OCI-LY1 (cell line): ENCODE measurements at regions not wholly inside any gene's neighbourhood (a gene's known extent, or its start where the extent isn't known, plus 50 kb on each side); places are given as distances from the start of the nearest gene placed in this dataset.

Experiments used
- H2AFZ ChIP-seq: fragments of 200-600 bp; sonication (generic), shearing (Covaris generic); 2 replicates; pipeline ENCODE4 v1.6.0; 2014; ENCODE audit warnings: antibody characterized with exemption, mild to moderate bottlenecking, low read length
- H3F3A ChIP-seq: fragments of 200-600 bp; sonication (generic), shearing (Covaris generic); 2 replicates; pipeline ENCODE4 v1.6.0; 2014; ENCODE audit warnings: mild to moderate bottlenecking, antibody characterized with exemption, low read length, moderate library complexity; ENCODE audit not compliant: insufficient read depth
- H3K27ac ChIP-seq: fragments of 200-600 bp; sonication (generic); 2 replicates; pipeline ENCODE4 v1.5.1; 2014; ENCODE audit warnings: low read length, mixed run types, mild to moderate bottlenecking, low read depth; ENCODE audit not compliant: poor library complexity, severe bottlenecking
- H3K27me3 ChIP-seq: fragments of 200-600 bp; sonication (generic); 2 replicates; pipeline ENCODE4 v1.6.0; 2014; ENCODE audit warnings: antibody characterized with exemption, mild to moderate bottlenecking, low read length, moderate library complexity; ENCODE audit not compliant: insufficient read depth
- H3K36me3 ChIP-seq: fragments of 200-600 bp; sonication (generic); 2 replicates; pipeline ENCODE4 v1.6.1; 2014; ENCODE audit warnings: mild to moderate bottlenecking, antibody characterized with exemption, low read length, moderate library complexity, mixed read lengths; ENCODE audit not compliant: insufficient read depth
- H3K4me1 ChIP-seq: fragments of 200-600 bp; sonication (generic); 2 replicates; pipeline ENCODE4 v1.5.1; 2014; ENCODE audit warnings: mild to moderate bottlenecking, low read length, moderate library complexity; ENCODE audit not compliant: insufficient read depth, severe bottlenecking
- H3K4me2 ChIP-seq: fragments of 200-600 bp; sonication (generic), shearing (Covaris generic); 2 replicates; pipeline ENCODE4 v1.6.1; 2014; ENCODE audit warnings: low read length
- H3K4me3 ChIP-seq: fragments of 200-600 bp; sonication (generic); 2 replicates; pipeline ENCODE4 v1.5.1; 2014; ENCODE audit warnings: low read length, low read depth, mild to moderate bottlenecking, mixed read lengths; ENCODE audit not compliant: poor library complexity, severe bottlenecking
- H3K79me2 ChIP-seq: fragments of 200-600 bp; shearing (Covaris generic); 2 replicates; pipeline ENCODE4 v1.6.1; 2016; ENCODE audit warnings: mixed run types, low read length, mixed read lengths; ENCODE audit not compliant: insufficient read depth
- H3K9ac ChIP-seq: fragments of 200-600 bp; sonication (generic), shearing (Covaris generic); 2 replicates; pipeline ENCODE4 v1.6.1; 2014; ENCODE audit warnings: mild to moderate bottlenecking, low read length, mixed read lengths
- H3K9me2 ChIP-seq: fragments of 200-600 bp; sonication (generic), shearing (Covaris generic); 2 replicates; pipeline ENCODE4 v1.6.1; 2014; ENCODE audit warnings: low read depth, mild to moderate bottlenecking, low read length, mixed read lengths
- H3K9me3 ChIP-seq: fragments of 200-600 bp; shearing (Covaris generic); 2 replicates; pipeline ENCODE4 v1.6.1; 2014; ENCODE audit warnings: low read length, mixed read lengths
- H4K20me1 ChIP-seq: fragments of 200-600 bp; sonication (generic), shearing (Covaris generic); 2 replicates; pipeline ENCODE4 v1.6.0; 2016; ENCODE audit warnings: mild to moderate bottlenecking, low read length; ENCODE audit not compliant: insufficient read depth
- EZH2 ChIP-seq: fragments of 200-600 bp; sonication (generic), shearing (Covaris generic); IDR thresholded peaks from 2 replicates; pipeline ENCODE4 v1.8.0; 2017; ENCODE audit warnings: borderline replicate concordance, mixed run types, mild to moderate bottlenecking, antibody characterized with exemption, low read length, moderate library complexity, mixed read lengths
- TF ChIP-seq, protein P1 (sequence below): fragments of 200-600 bp; sonication (generic), shearing (Covaris generic); IDR thresholded peaks from 2 replicates; pipeline ENCODE4 v1.5.1; 2017; ENCODE audit warnings: mild to moderate bottlenecking, antibody characterized with exemption, low read length, moderate library complexity, mixed read lengths

DNA sequence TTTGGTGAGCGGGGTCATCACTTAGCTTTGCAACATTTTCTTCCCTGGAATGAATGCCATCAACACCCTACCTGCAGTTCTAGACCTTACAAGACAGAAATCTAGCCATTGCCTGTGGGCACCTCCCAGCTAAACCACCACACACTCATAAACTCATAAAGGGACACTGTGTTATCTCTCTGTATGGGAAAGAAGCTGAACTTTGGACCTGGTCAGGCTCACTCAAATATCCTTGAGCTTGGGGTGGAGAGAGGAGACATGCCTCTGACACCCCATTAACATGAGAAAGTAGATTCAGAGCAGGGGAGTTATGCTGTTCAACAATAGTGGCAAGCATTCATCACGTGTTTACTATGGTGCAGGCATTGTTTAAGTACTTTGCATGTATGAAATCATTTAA lies 205.6 kb downstream of the ZNF462 start:
- no peaks in the 10 kb centered on the region for H3K36me3 ChIP-seq
- no peak overlapping the region for H2AFZ ChIP-seq
- no peak overlapping the region for H3K27ac ChIP-seq
- H4K20me1 ChIP-seq, result no peaks in the 10 kb centered on the region
- H3F3A ChIP-seq, result no peaks in the 10 kb centered on the region
- H3K9ac ChIP-seq, result no peak overlapping the region
- H3K9me3 ChIP-seq, result no peaks in the 10 kb centered on the region
- no peaks in the 10 kb centered on the region for H3K9me2 ChIP-seq
- no peaks in the 10 kb centered on the region for H3K79me2 ChIP-seq
- no peaks in the 10 kb centered on the region for H3K27me3 ChIP-seq
- no peak overlapping the region for H3K4me3 ChIP-seq
- no peak for TF ChIP-seq EZH2
- TF ChIP-seq, protein P1, sequence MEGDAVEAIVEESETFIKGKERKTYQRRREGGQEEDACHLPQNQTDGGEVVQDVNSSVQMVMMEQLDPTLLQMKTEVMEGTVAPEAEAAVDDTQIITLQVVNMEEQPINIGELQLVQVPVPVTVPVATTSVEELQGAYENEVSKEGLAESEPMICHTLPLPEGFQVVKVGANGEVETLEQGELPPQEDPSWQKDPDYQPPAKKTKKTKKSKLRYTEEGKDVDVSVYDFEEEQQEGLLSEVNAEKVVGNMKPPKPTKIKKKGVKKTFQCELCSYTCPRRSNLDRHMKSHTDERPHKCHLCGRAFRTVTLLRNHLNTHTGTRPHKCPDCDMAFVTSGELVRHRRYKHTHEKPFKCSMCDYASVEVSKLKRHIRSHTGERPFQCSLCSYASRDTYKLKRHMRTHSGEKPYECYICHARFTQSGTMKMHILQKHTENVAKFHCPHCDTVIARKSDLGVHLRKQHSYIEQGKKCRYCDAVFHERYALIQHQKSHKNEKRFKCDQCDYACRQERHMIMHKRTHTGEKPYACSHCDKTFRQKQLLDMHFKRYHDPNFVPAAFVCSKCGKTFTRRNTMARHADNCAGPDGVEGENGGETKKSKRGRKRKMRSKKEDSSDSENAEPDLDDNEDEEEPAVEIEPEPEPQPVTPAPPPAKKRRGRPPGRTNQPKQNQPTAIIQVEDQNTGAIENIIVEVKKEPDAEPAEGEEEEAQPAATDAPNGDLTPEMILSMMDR, result no peak
- H3K4me1 ChIP-seq, result no peaks in the 10 kb centered on the region
- H3K4me2 ChIP-seq, result no peak overlapping the region

DNA sequence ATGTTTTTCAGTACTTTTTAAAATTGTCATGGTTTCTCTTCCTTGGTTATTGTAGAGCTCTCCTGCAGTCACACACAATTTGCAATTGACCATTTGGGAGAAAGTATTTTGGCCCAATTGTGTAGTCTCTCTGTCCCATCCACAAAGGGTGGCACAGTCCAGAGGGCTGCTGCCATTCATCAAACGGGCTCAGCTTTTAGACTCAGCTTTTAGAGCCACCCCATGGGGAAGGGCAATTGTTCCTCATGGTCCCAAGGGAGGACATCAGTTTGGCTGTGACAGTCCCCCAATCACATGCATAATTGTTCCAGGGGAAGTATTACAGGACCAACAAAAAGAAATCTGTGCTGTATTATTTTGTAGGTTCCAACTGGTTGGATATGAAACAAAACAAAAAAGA lies 207.6 kb downstream of the ZNF462 start:
- TF ChIP-seq, protein P1, result no peak
- TF ChIP-seq EZH2, result no peak
- Histone ChIP-seq H3K79me2 (no peaks in the 10 kb centered on the region), H4K20me1 (no peaks in the 10 kb centered on the region), H3K9ac (no peak overlapping the region), H3K27ac (no peak overlapping the region), H3K9me2 (no peaks in the 10 kb centered on the region), H3K27me3 (no peaks in the 10 kb centered on the region), H3F3A (no peaks in the 10 kb centered on the region), H3K36me3 (no peaks in the 10 kb centered on the region), H3K4me2 (no peak overlapping the region), H3K4me3 (no peak overlapping the region), H3K4me1 (no peaks in the 10 kb centered on the region), H2AFZ (no peak overlapping the region), H3K9me3 (no peaks in the 10 kb centered on the region)

DNA sequence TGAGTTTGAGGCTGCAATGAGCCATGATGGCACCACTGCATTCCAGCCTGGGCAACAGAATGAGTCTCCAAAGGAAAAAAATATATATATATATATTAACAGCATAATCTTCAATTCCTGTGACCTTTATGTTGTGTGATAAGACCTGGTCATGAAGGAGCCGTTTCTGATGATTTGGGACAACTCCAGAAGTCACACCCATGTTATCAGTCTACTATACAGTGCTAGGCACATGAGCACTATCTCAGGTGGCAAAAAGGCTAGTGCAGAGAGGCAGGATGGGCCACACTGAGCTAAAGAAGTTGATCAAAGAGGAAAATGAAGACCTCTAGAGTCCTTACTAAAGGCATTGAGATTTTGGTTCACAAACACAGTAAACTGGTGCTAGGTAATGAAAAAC lies 205.0 kb upstream of the RAD23B start:
- no peak overlapping the region for H3K4me2 ChIP-seq
- no peaks in the 10 kb centered on the region for H3K27me3 ChIP-seq
- H2AFZ ChIP-seq, result no peak overlapping the region
- H3K79me2 ChIP-seq, result no peaks in the 10 kb centered on the region
- no peaks in the 10 kb centered on the region for H3K4me1 ChIP-seq
- H3K9me2 ChIP-seq, result no peaks in the 10 kb centered on the region
- no peak for TF ChIP-seq EZH2
- TF ChIP-seq, protein P1, result no peak
- H3K27ac ChIP-seq, result no peak overlapping the region
- H4K20me1 ChIP-seq, result no peaks in the 10 kb centered on the region
- H3F3A ChIP-seq, result no peaks in the 10 kb centered on the region
- no peaks in the 10 kb centered on the region for H3K36me3 ChIP-seq
- H3K4me3 ChIP-seq, result no peak overlapping the region
- no peak overlapping the region for H3K9ac ChIP-seq
- H3K9me3 ChIP-seq, result no peaks in the 10 kb centered on the region
